K562 (cell line): ENCODE measurements at regions not wholly inside any gene's neighbourhood (a gene's known extent, or its start where the extent isn't known, plus 50 kb on each side); places are given as distances from the start of the nearest gene placed in this dataset.
"Not testable (repeated sequence)": the region's sequence is repeated elsewhere in the genome, so short reads cannot be mapped to it uniquely, and the experiment has no call there.

Experiments used
- GATAD2B ChIP-seq: fragments of 450-650 bp; IDR thresholded peaks from 2 replicates; pipeline ENCODE4 v1.6.1; 2017; ENCODE audit warnings: mild to moderate bottlenecking, borderline replicate concordance
- JUN ChIP-seq, 2 experiments: sonication (generic) in 1 of 2; formaldehyde crosslinking in 1 of 2; IDR thresholded peaks; 2 replicates each; pipeline versions ENCODE4 v1.6.1 to v1.8.0; 2012 to 2022; ENCODE audit warnings: borderline replicate concordance in 2 of 2, mild to moderate bottlenecking in 2 of 2, improper control_type of control experiment in 1 of 2, low read depth in 1 of 2, low read length in 1 of 2, missing genetic modification reagents in 1 of 2
- JUND ChIP-seq, 2 experiments: IDR thresholded peaks; 2 replicates in 1 of 2; 3 replicates in 1 of 2; pipeline ENCODE4 v1.6.1; 2011; ENCODE audit warnings: borderline replicate concordance in 2 of 2, low read depth in 2 of 2, low read length in 2 of 2, improper control_type of control experiment in 1 of 2, missing biosample characterization in 1 of 2, missing genetic modification characterization in 1 of 2, missing genetic modification reagents in 1 of 2
- KDM1A ChIP-seq, 2 experiments: fragments of 450-650 bp; IDR thresholded peaks; 2 replicates each; pipeline ENCODE4 v1.6.1; 2016; ENCODE audit warnings: mild to moderate bottlenecking in 2 of 2
- NR2C2 ChIP-seq, 2 experiments: fragments of 200-800 bp in 1 of 2; sonication (Bioruptor generic) in 1 of 2; sonication (generic) in 1 of 2; formaldehyde crosslinking in 1 of 2; IDR thresholded peaks; 2 replicates each; pipeline versions ENCODE4 v1.6.1 to v1.8.0; 2016 to 2022; ENCODE audit warnings: mild to moderate bottlenecking in 1 of 2, missing compliant biosample characterization in 1 of 2, missing genetic modification characterization in 1 of 2, missing genetic modification reagents in 1 of 2
- NR3C1 ChIP-seq: sonication (generic); formaldehyde crosslinking; IDR thresholded peaks from 2 replicates; pipeline ENCODE4 v1.8.1; 2022; ENCODE audit warnings: missing genetic modification reagents
- SP1 ChIP-seq: sonication (generic); formaldehyde crosslinking; IDR thresholded peaks from 2 replicates; pipeline ENCODE4 v1.8.1; 2022; ENCODE audit warnings: mild to moderate bottlenecking, missing genetic modification reagents
- TF ChIP-seq, protein P1 (sequence below): sonication (generic); formaldehyde crosslinking; IDR thresholded peaks from 2 replicates; pipeline ENCODE4 v1.5.0; 2020; ENCODE audit warnings: missing genetic modification reagents
- TF ChIP-seq, protein P2 (sequence below): fragments of 250-450 bp; sonication (Bioruptor Pico); IDR thresholded peaks from 2 replicates; pipeline ENCODE4 v1.5.0; 2021
- TF ChIP-seq, protein P3 (sequence below): sonication (generic); formaldehyde crosslinking; IDR thresholded peaks from 2 replicates; pipeline ENCODE4 v1.8.1; 2022; ENCODE audit warnings: missing genetic modification reagents

DNA sequence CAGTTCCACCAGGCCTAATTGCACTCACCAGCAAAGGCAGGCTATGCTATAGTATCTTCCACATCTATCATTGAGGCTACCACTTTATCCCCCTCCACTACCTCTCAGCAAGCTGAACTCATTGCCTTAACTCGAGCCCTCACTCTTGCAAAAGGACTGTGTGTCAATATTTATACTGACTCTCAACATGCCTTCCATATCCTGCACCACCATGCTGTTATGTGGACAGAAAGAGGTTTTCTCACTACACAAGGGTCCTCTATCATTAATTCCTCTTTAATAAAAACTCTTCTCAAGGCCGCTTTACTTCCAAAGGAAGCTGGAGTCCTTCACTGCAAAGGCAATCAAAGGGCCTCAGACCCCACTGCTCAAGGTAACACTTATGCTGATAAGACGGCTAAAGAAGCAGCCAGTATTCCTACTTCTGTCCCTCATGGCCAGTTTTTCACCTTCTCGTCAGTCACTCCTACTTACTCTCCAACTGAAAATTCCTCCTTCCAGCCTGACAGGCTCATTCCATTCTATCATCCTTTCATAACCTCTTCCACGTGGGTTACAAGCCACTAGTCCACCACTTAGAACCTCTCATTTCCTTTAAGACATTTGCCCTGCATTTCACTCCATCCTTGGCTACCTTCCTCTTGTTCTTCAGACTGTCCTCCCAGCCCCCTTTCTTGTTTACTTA lies 1110.9 kb upstream of the TMEM132C start:
- TF ChIP-seq, protein P1, sequence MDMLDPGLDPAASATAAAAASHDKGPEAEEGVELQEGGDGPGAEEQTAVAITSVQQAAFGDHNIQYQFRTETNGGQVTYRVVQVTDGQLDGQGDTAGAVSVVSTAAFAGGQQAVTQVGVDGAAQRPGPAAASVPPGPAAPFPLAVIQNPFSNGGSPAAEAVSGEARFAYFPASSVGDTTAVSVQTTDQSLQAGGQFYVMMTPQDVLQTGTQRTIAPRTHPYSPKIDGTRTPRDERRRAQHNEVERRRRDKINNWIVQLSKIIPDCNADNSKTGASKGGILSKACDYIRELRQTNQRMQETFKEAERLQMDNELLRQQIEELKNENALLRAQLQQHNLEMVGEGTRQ (CRISPR knock-in tag): not testable (repeated sequence)
- TF ChIP-seq NR3C1; NR2C2 (CRISPR knock-in tag; IDR thresholded peaks at IDR 0.05); NR2C2 (tag; IDR thresholded peaks at IDR 0.05); JUND (IDR thresholded peaks at IDR 0.05; ENCODE audit: borderline replicate concordance, low read depth, low read length); JUND (tag; IDR thresholded peaks at IDR 0.05; ENCODE audit: borderline replicate concordance, low read depth, low read length); SP1 (CRISPR knock-in tag); KDM1A (IDR thresholded peaks at IDR 0.05); GATAD2B; JUN (IDR thresholded peaks at IDR 0.05; ENCODE audit: borderline replicate concordance, low read depth, low read length); JUN (CRISPR knock-in tag; IDR thresholded peaks at IDR 0.05; ENCODE audit: borderline replicate concordance): not testable (repeated sequence)
- TF ChIP-seq, protein P2, sequence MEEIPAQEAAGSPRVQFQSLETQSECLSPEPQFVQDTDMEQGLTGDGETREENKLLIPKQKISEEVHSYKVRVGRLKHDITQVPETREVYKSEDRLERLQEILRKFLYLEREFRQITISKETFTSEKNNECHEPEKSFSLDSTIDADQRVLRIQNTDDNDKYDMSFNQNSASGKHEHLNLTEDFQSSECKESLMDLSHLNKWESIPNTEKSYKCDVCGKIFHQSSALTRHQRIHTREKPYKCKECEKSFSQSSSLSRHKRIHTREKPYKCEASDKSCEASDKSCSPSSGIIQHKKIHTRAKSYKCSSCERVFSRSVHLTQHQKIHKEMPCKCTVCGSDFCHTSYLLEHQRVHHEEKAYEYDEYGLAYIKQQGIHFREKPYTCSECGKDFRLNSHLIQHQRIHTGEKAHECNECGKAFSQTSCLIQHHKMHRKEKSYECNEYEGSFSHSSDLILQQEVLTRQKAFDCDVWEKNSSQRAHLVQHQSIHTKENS (CRISPR knock-in tag): not testable (repeated sequence)
- TF ChIP-seq, protein P3, sequence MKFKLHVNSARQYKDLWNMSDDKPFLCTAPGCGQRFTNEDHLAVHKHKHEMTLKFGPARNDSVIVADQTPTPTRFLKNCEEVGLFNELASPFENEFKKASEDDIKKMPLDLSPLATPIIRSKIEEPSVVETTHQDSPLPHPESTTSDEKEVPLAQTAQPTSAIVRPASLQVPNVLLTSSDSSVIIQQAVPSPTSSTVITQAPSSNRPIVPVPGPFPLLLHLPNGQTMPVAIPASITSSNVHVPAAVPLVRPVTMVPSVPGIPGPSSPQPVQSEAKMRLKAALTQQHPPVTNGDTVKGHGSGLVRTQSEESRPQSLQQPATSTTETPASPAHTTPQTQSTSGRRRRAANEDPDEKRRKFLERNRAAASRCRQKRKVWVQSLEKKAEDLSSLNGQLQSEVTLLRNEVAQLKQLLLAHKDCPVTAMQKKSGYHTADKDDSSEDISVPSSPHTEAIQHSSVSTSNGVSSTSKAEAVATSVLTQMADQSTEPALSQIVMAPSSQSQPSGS (CRISPR knock-in tag): not testable (repeated sequence)
